DOHH2 (cell line): ENCODE measurements at regions not wholly inside any gene's neighbourhood (a gene's known extent, or its start where the extent isn't known, plus 50 kb on each side); places are given as distances from the start of the nearest gene placed in this dataset.

ENCODE experiments used
- CTCF ChIP-seq: fragments of 200-600 bp; sonication (generic); IDR thresholded peaks from one replicate; pipeline ENCODE4 v1.5.1; 2014; ENCODE audit warnings: antibody characterized with exemption, mild to moderate bottlenecking, low read depth, low read length; ENCODE audit not compliant: poor library complexity, severe bottlenecking
- EZH2phosphoT487 ChIP-seq: fragments of 200-600 bp; sonication (generic); IDR thresholded peaks from 2 replicates; pipeline ENCODE4 v1.6.1; 2017; ENCODE audit warnings: borderline replicate concordance, mild to moderate bottlenecking, antibody characterized with exemption, low read length, moderate library complexity, mixed read lengths

GRCh38 chr2:71798266-71799012 is 345.1 kb downstream of the DYSF start:
- TF ChIP-seq CTCF, result peak; percentile 72
- TF ChIP-seq EZH2phosphoT487, result no peak
